Skeletal muscle tissue (tissue), 3 donors: ENCODE measurements at regions not wholly inside any gene's neighbourhood (a gene's known extent, or its start where the extent isn't known, plus 50 kb on each side); places are given as distances from the start of the nearest gene placed in this dataset.
"Not testable (repeated sequence)": the region's sequence is repeated elsewhere in the genome, so short reads cannot be mapped to it uniquely, and the experiment has no call there.

Source experiments
- H3K27ac ChIP-seq: one replicate; pipeline ENCODE4 v1.7.0; 2013; ENCODE audit warnings: mild to moderate bottlenecking, low read depth, low read length, inconsistent platforms
- H3K27me3 ChIP-seq, 3 donors: one replicate each; pipeline ENCODE4 v1.7.0; 2013; ENCODE audit warnings: low read length in 3 of 3; ENCODE audit not compliant: control insufficient read depth in 3 of 3, insufficient read depth in 3 of 3
- H3K36me3 ChIP-seq, 3 donors: one replicate each; pipeline ENCODE4 v1.7.0; 2013; ENCODE audit warnings: low read length in 3 of 3; ENCODE audit not compliant: control insufficient read depth in 3 of 3, insufficient read depth in 3 of 3
- H3K4me1 ChIP-seq, 3 donors: one replicate each; pipeline ENCODE4 v1.7.0; 2013; ENCODE audit warnings: low read length in 3 of 3, mild to moderate bottlenecking in 3 of 3; ENCODE audit not compliant: control insufficient read depth in 3 of 3, insufficient read depth in 3 of 3
- H3K4me3 ChIP-seq, 3 donors: one replicate each; pipeline ENCODE4 v1.7.0; 2013; ENCODE audit warnings: low read length in 3 of 3
- H3K9ac ChIP-seq, 3 donors: one replicate each; pipeline ENCODE4 v1.7.0; 2013; ENCODE audit warnings: low read length in 3 of 3, mild to moderate bottlenecking in 3 of 3, moderate library complexity in 2 of 3, low read depth in 1 of 3
- H3K9me3 ChIP-seq, 3 donors: one replicate each; pipeline ENCODE4 v1.7.0; 2013; ENCODE audit warnings: low read length in 3 of 3; ENCODE audit not compliant: control insufficient read depth in 3 of 3
- donor health status: Osteomylitis.

DNA sequence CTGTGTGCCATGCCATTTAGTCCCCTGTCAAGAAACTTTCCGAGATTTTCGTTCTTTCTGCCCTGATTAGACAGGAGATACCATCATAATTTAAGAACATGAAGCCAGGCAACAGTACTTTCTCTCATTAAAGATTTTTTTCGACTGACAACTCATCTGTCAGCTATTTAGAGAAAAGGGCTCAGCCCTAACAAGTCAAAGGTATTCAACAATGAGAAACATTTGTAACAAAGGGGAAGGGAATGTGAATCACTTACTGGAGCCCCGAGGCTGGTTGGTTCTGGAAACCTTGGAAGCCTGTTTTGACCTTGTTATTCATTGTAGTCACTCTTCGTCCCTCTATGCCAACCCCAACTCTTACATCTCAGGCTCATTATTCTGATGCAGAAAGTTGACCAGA, 199.4 kb downstream of the SPP2 start:
- no peaks in the 10 kb centered on the region for H3K4me1 ChIP-seq
- H3K27me3 ChIP-seq, result peaks cover 0 to 7% (median 6%) of the 10 kb centered on the region in 3 donors
- no peaks in the 10 kb centered on the region for H3K36me3 ChIP-seq
- H3K27ac ChIP-seq, result no peak overlapping the region
- no peak overlapping the region for H3K9ac ChIP-seq
- no peaks in the 10 kb centered on the region for H3K9me3 ChIP-seq
- H3K4me3 ChIP-seq, result no peak overlapping the region

- H3K36me3 ChIP-seq, result no peaks in the 10 kb centered on the region
- peaks cover 0 to 7% (median 6%) of the 10 kb centered on the region in 3 donors for H3K27me3 ChIP-seq
- no peaks in the 10 kb centered on the region for H3K9me3 ChIP-seq
- no peaks in the 10 kb centered on the region for H3K4me1 ChIP-seq
- no peak overlapping the region for H3K4me3 ChIP-seq
- no peak overlapping the region for H3K9ac ChIP-seq
- H3K27ac ChIP-seq, result no peak overlapping the region
Observed at GRCh38 chr2:234249034-234249735, 198.7 kb downstream of the SPP2 start.

GRCh38 chr2:234248213-234248710, 197.8 kb downstream of the SPP2 start:
- H3K27me3 ChIP-seq, H3K27ac ChIP-seq, H3K9me3 ChIP-seq, H3K4me3 ChIP-seq, H3K9ac ChIP-seq, H3K4me1 ChIP-seq, H3K36me3 ChIP-seq: not testable (repeated sequence)

GRCh38 chr2:234247453-234248180, 197.1 kb downstream of the SPP2 start:
- H3K9me3 ChIP-seq, result no peaks in the 10 kb centered on the region
- H3K27ac ChIP-seq, result no peak overlapping the region
- H3K4me1 ChIP-seq, result no peaks in the 10 kb centered on the region
- H3K9ac ChIP-seq, result no peak overlapping the region
- H3K27me3 ChIP-seq, result peaks cover 0 to 7% (median 4%) of the 10 kb centered on the region in 3 donors
- no peaks in the 10 kb centered on the region for H3K36me3 ChIP-seq
- H3K4me3 ChIP-seq, result no peak overlapping the region

- Histone ChIP-seq H3K36me3 (no peaks in the 10 kb centered on the region), H3K27ac (no peak overlapping the region), H3K9me3 (no peaks in the 10 kb centered on the region), H3K4me1 (no peaks in the 10 kb centered on the region), H3K9ac (no peak overlapping the region), H3K27me3 (peaks cover 0 to 3% (median 0%) of the 10 kb centered on the region in 3 donors), H3K4me3 (no peak overlapping the region)
Observed at GRCh38 chr2:234245945-234246344, 195.4 kb downstream of the SPP2 start.

- Histone ChIP-seq H3K9ac (no peak overlapping the region), H3K27me3 (no peaks in the 10 kb centered on the region), H3K9me3 (no peaks in the 10 kb centered on the region), H3K27ac (no peak overlapping the region), H3K4me3 (no peak overlapping the region), H3K4me1 (no peaks in the 10 kb centered on the region), H3K36me3 (no peaks in the 10 kb centered on the region)
Observed at GRCh38 chr2:234243871-234244565, 193.5 kb downstream of the SPP2 start.

DNA sequence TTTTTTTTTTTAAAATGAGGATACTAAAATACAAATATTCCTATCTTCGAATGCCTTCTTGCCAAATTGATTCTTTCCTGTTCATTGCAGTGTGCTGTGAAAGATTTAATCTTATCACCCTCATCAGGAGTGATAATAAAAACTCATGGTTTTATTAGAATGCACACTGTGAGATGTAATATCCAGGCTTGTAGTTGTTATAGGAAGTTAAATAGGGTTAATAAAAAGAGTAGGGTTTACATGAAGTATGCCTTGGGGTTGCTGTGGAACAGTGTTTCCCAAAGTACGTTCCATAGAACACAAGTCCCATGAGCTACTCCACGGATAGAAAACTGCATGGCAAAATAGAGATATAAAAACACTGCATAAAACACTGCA, 191.9 kb downstream of the SPP2 start:
- no peaks in the 10 kb centered on the region for H3K9me3 ChIP-seq
- H3K27me3 ChIP-seq, result no peaks in the 10 kb centered on the region
- no peaks in the 10 kb centered on the region for H3K4me1 ChIP-seq
- no peak overlapping the region for H3K27ac ChIP-seq
- H3K9ac ChIP-seq, result no peak overlapping the region
- H3K36me3 ChIP-seq, result no peaks in the 10 kb centered on the region
- no peak overlapping the region for H3K4me3 ChIP-seq

- H3K27me3 ChIP-seq, result no peaks in the 10 kb centered on the region
- H3K4me1 ChIP-seq, result no peaks in the 10 kb centered on the region
- H3K9me3 ChIP-seq, result no peaks in the 10 kb centered on the region
- no peaks in the 10 kb centered on the region for H3K36me3 ChIP-seq
- H3K9ac ChIP-seq, result no peak overlapping the region
- no peak overlapping the region for H3K27ac ChIP-seq
- H3K4me3 ChIP-seq, result no peak overlapping the region
Observed at GRCh38 chr2:234241656-234242458, 191.4 kb downstream of the SPP2 start.

DNA sequence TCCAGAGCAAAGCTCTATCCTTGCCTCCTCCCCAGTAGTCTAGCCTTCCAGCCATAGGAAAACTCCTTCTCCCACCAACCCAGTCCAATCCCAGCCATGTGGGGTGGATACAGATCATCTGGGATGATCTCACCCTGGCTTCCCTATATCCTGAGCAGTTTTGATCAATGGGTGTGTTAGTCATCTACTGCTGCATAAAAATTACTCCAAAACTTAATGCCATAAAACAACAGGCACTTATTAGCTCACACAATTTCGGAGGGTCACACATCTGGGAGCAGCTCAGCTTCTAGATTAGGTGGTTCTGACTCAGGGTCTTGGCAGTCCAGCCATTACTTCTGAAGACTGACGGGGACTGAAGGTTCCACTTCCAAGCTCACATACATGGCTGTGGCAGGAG, 190.4 kb downstream of the SPP2 start:
- H3K9ac ChIP-seq, result no peak overlapping the region
- H3K27ac ChIP-seq, result no peak overlapping the region

More for the DNA sequence above, 190.4 kb downstream of the SPP2 start:
- H3K4me3 ChIP-seq, result no peak overlapping the region
- no peaks in the 10 kb centered on the region for H3K36me3 ChIP-seq
- H3K27me3 ChIP-seq, result no peaks in the 10 kb centered on the region
- peaks cover 0 to 4% (median 2%) of the 10 kb centered on the region in 3 donors for H3K9me3 ChIP-seq
- no peaks in the 10 kb centered on the region for H3K4me1 ChIP-seq
